ENCODE measurements at regions not wholly inside any gene's neighbourhood (a gene's known extent, or its start where the extent isn't known, plus 50 kb on each side); places are given as distances from the start of the nearest gene placed in this dataset.

- CTCF ChIA-PET = no interaction called here
- H3K27ac Mint-ChIP-seq (ENCODE audit: low read depth, unreplicated experiment) = no peak overlapping the region
- no peak overlapping the region for H3K4me3 Mint-ChIP-seq (ENCODE audit: unreplicated experiment)
These were observed 320.1 kb upstream of the RTL1 start for GRCh38 chr14:101223561-101224162.

GRCh38 chr14:101224356-101225156, 321.0 kb upstream of the RTL1 start:
- intact Hi-C loops (cut with micrococcal nuclease) = no loop called here
- ChIA-PET CTCF (interaction anchor here (0.7 to 0.9 kb wide), 2 partner anchors 10 to 141 kb away, joined by 3 read pairs; no protein-coding TSS in a partner anchor), POLR2A (no interaction called here)
- Mint-ChIP-seq H3K4me1 (ENCODE audit: insufficient read depth, unreplicated experiment) (no peaks in the 10 kb centered on the region), H3K36me3 (ENCODE audit: insufficient read depth, unreplicated experiment) (no peaks in the 10 kb centered on the region), H3K27ac (ENCODE audit: low read depth, unreplicated experiment) (no peak overlapping the region), H3K4me3 (ENCODE audit: unreplicated experiment) (no peak overlapping the region), H3K9me3 (ENCODE audit: unreplicated experiment) (no peaks in the 10 kb centered on the region), H3K27me3 (ENCODE audit: insufficient read depth, unreplicated experiment) (peaks cover 33% of the 10 kb centered on the region)
- no TSS peak for BruUV-seq (replicated peaks)
- DNase-seq (ENCODE audit: unreplicated experiment) = no peak
- TF ChIP-seq CTCF (IDR thresholded peaks at IDR 0.05; ENCODE audit: unreplicated experiment) = no peak

More at GRCh38 chr14:101223561-101224162, 320.1 kb upstream of the RTL1 start:
- no peak for DNase-seq (ENCODE audit: unreplicated experiment)
- no TSS peak for BruUV-seq (replicated peaks)
- H3K4me1 Mint-ChIP-seq (ENCODE audit: insufficient read depth, unreplicated experiment) = no peaks in the 10 kb centered on the region
- intact Hi-C loops (cut with micrococcal nuclease) = no loop called here
- POLR2A ChIA-PET = no interaction called here
- TF ChIP-seq CTCF (IDR thresholded peaks at IDR 0.05; ENCODE audit: unreplicated experiment) = no peak
- peaks cover 42% of the 10 kb centered on the region for H3K27me3 Mint-ChIP-seq (ENCODE audit: insufficient read depth, unreplicated experiment)
- no peaks in the 10 kb centered on the region for H3K36me3 Mint-ChIP-seq (ENCODE audit: insufficient read depth, unreplicated experiment)
- H3K9me3 Mint-ChIP-seq (ENCODE audit: unreplicated experiment) = no peaks in the 10 kb centered on the region

GRCh38 chr14:101225157-101226152, 321.9 kb upstream of the RTL1 start:
- ChIA-PET POLR2A (no interaction called here), CTCF (interaction anchor here (0.6 to 0.9 kb wide), 5 partner anchors 9 to 955 kb away, joined by 3 read pairs; no protein-coding TSS in a partner anchor)
- TF ChIP-seq CTCF (IDR thresholded peaks at IDR 0.05; ENCODE audit: unreplicated experiment) = no peak
- BruUV-seq (replicated peaks) = no TSS peak
- Mint-ChIP-seq H3K4me1 (ENCODE audit: insufficient read depth, unreplicated experiment) (no peaks in the 10 kb centered on the region), H3K9me3 (ENCODE audit: unreplicated experiment) (no peaks in the 10 kb centered on the region), H3K36me3 (ENCODE audit: insufficient read depth, unreplicated experiment) (no peaks in the 10 kb centered on the region), H3K4me3 (ENCODE audit: unreplicated experiment) (no peak overlapping the region), H3K27me3 (ENCODE audit: insufficient read depth, unreplicated experiment) (peaks cover 24% of the 10 kb centered on the region), H3K27ac (ENCODE audit: low read depth, unreplicated experiment) (no peak overlapping the region)
- no peak for DNase-seq (ENCODE audit: unreplicated experiment)
- intact Hi-C loops (cut with micrococcal nuclease) = no loop called here

- POLR2A ChIA-PET = no interaction called here
- no peak for TF ChIP-seq CTCF (IDR thresholded peaks at IDR 0.05; ENCODE audit: unreplicated experiment)
- H3K27me3 Mint-ChIP-seq (ENCODE audit: insufficient read depth, unreplicated experiment) = peaks cover 16% of the 10 kb centered on the region
- BruUV-seq (replicated peaks) = no TSS peak
- H3K27ac Mint-ChIP-seq (ENCODE audit: low read depth, unreplicated experiment) = no peak overlapping the region
- CTCF ChIA-PET = interaction anchor here (0.7 to 0.8 kb wide), 2 partner anchors 9 to 461 kb away, joined by 3 read pairs; no protein-coding TSS in a partner anchor
- H3K4me3 Mint-ChIP-seq (ENCODE audit: unreplicated experiment) = no peak overlapping the region
- H3K36me3 Mint-ChIP-seq (ENCODE audit: insufficient read depth, unreplicated experiment) = no peaks in the 10 kb centered on the region
- no peak for DNase-seq (ENCODE audit: unreplicated experiment)
- no peaks in the 10 kb centered on the region for H3K9me3 Mint-ChIP-seq (ENCODE audit: unreplicated experiment)
- no peaks in the 10 kb centered on the region for H3K4me1 Mint-ChIP-seq (ENCODE audit: insufficient read depth, unreplicated experiment)
- intact Hi-C loops (cut with micrococcal nuclease) = no loop called here
These were observed 322.7 kb upstream of the RTL1 start for GRCh38 chr14:101226265-101226602.
